ENCODE measurements at regions not wholly inside any gene's neighbourhood (a gene's known extent, or its start where the extent isn't known, plus 50 kb on each side); places are given as distances from the start of the nearest gene placed in this dataset.

GRCh38 chr18:51603111-51603510 is 405.6 kb upstream of the MEX3C start:
- DNase-seq, result no peak

DNA sequence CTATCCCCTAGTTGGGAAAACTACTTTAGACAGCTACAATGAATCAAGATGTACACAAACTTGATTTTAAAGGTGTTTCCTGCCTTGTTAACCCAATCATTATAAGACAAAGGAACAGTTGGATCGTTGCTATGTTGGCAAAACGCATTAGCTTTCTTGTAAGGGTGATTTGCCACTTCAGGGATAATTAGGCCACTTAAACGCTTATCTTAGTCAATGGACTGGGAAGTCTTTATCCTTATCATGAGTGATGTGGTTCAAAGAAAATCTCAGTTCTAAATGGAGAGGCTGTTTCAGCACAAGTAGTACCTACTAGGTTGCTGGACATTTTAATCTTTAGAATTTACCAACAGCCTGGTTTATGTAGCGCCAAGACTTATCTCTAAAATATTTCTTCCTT is 406.1 kb upstream of the MEX3C start:
- DNase-seq, result no peak

- no peak for DNase-seq
Measured at GRCh38 chr18:51610481-51610880, 413.0 kb upstream of the MEX3C start.

DNA sequence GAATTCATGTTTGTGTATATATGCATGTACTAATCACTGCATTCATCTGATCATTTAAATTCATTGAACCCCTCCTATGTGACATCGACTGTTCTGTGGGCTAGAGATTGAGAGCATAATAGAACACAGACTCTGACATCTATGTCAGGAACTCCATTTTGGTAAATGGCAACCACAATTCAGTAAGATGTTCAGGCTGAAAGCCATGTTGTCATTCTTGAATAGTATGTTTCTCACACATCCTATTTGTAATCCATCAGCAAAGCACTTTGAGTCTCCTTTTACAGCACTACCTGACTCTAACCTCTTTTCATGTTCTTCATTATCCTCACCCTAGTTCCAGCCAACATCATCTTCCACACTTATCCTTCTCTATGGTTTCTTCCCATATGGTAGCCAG is 413.8 kb upstream of the MEX3C start:
- DNase-seq, result no peak

DNA sequence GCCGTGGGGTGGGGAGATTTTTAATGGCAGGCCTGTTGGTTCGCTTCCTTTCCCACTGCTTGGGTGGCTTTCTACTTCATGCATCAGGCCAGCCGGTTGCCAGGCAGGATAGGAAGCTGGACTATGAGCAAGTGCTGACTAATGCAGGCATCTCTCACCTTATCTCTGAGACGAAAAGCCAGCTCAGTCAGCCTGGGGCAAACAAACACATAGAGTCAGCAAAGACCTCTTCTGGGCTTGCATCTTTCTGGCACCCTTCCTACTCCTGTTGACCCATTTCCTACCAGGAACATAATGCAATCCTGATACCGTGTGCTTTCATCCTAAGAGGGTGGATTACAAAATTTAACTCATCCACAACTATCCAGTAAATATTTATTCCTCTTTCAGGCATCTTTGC is 416.6 kb upstream of the MEX3C start:
- no peak for DNase-seq

DNA sequence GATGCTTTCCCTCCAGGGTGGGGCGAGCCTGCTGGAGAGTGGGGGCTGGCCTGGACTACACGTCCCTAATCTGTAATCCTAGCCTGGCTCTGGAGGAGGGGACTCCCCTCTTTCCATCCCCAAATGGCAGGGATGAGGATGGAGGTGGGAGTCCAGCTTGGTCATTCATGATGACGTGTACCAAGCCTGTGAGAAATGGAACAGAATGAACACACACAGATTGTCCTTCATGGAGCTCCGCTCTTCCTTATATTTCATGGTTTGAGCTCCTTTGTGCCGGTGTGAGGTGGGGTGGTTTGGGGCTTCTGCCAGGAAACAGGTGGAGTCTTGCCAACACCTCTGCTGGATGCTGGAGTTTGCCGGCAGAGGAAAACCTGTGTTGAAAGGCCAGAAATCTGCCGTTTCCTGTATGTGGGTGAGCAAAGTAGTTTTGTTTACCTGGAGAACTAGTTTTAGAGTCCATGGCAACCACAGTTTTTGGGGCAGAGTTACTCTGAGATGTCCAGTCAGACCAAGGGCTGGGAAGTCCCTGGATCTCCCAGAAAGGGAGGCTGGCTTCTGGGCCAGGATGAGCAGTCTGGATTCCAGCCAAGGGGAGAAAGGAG is 417.6 kb upstream of the MEX3C start:
- DNase-seq, result peak; percentile 65

- DNase-seq, result no peak
Measured at GRCh38 chr18:51617167-51617566, 419.7 kb upstream of the MEX3C start.

- no peak for DNase-seq
Measured at GRCh38 chr18:51617572-51618260, 420.2 kb upstream of the MEX3C start.

- DNase-seq, result no peak
Measured at GRCh38 chr18:51619283-51619682, 421.8 kb upstream of the MEX3C start.

GRCh38 chr18:51621113-51621863 is 423.8 kb upstream of the MEX3C start:
- peak; percentile 72 for DNase-seq

DNA sequence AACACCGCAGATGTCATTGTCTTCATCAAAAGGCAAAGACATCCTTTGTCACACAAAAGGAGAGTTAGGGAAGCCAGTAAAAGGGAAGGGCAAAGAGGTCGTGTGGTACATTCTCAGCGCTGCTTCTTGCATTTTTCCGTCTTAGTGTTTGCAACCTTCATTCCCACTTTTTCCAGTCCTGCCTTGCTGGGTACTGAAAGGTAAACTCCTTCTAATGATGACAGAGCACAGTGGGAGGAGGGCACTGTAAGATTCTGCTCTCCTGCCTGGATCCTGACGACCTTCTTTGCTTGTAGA is 424.3 kb upstream of the MEX3C start:
- DNase-seq, result no peak

DNA sequence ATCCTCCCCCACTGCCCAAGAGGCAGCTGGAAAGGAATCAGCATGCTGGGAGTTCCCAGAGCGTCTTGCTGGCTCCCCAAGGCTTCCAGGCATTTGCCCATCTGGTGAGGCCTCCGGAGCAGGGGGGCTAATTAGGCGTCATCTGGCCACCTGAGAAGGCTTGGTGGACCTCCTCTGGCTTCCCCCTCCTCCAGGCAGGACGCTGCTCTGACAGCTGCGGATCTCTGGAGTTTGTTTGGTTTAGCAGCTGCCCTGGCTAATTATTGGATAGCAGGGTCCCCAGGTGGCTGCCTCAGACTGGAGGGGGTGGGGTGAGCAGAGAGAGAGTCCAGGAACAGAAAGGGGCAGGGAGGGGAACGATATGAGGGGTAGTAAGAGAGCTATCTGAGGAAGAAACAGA is 425.2 kb upstream of the MEX3C start:
- no peak for DNase-seq

DNA sequence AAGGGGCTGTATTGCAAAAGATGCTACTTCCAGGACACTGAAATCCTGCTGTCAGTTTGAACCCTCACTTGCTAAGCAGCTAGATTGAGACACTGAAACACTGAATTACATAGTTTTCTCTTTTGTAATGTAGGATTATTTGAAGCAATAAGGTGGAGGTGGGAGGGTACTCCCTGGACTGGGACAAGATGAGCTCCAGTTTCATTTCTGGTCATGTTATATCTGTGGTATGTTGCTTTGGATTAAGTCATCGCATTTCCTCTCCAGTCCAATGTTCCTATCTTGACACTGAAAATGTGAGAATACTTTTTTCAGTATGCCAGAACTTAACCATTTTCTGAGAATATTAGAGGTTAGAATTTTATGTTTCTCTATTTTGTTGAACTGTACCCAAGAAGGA is 426.2 kb upstream of the MEX3C start:
- no peak for DNase-seq

- no peak for DNase-seq
Measured at GRCh38 chr18:51630706-51631105, 433.2 kb upstream of the MEX3C start.

DNA sequence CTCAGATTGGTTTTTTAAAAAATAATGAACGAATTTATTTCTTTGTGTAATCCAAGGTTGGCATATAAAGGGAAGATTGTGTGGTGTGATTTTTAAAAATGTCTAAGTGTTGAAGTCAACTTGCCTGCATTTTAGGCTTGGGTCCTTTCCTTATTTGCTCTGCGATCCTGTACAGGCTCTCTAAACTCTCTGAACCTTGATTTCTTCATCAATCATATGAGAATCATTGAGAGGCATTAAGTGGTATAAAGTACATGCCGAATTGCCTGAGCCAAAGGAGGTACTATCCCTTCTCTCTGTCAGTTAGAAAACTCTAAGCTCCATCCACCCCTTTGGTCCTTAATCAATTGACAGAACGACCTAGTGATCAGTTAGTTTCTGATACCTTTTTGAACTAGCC is 440.4 kb upstream of the MEX3C start:
- DNase-seq, result no peak

DNA sequence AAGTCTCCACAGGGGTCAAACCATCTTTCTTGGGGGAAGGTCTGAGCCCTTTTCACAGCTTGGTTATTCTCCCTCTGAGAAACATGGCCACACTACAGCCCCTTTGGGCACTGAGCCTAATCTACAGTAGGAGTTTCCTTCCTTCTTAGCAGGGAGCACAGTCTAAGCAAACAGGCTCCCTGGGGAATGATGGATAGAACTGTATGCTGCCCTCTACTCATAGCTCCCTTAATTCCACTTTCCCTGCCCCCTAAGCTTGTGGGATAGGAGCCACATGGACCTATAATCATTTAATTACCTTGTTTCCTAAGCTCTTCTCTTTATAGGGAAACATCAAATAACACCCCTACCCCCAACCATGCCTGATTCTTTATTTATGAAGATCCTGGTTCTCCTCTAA is 442.1 kb upstream of the MEX3C start:
- DNase-seq, result no peak

- no peak for DNase-seq
Measured at GRCh38 chr18:51643483-51643882, 446.0 kb upstream of the MEX3C start.

DNA sequence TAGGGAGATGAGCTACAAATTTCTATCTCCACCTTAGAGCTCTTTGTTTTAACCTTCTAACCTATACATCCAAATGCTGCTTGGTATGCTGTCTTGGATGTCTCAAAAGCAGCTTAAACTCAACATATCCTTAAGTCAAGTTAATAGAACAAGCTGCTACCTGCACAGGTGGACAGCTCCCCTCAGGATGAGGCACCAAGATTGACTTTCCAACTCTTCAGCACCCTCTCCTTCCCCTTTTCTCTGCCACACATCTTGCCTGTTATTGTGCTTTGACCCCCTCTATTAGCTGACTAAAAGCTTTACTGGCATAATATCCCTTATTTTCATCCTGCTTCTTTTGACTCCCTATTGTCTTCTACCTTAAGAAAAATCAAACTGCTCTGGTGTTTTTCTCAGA is 448.1 kb upstream of the MEX3C start:
- no peak for DNase-seq

DNA sequence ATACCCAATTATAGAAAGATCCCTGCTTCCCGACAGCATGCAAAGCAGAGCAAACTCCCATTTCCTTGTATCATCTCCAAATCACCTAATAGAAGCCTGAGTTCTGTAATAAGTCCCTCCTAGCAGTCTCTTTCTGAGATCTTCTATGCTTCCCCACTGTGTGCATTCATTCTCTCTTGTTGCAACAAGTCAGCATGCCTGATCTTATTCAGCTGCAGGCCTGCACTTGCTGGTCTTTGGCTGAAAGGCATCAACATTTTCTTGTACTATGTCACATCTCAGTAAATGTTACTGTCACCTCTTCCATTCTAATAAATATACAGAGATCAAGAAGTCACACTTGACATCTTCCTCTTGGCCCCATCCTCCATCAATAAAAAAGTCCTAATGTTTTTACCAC is 449.9 kb upstream of the MEX3C start:
- no peak for DNase-seq

GRCh38 chr18:51647942-51648341 is 450.5 kb upstream of the MEX3C start:
- no peak for DNase-seq

GRCh38 chr18:51649796-51650195 is 452.3 kb upstream of the MEX3C start:
- no peak for DNase-seq

GRCh38 chr18:51651761-51652160 is 454.3 kb upstream of the MEX3C start:
- DNase-seq, result no peak

DNA sequence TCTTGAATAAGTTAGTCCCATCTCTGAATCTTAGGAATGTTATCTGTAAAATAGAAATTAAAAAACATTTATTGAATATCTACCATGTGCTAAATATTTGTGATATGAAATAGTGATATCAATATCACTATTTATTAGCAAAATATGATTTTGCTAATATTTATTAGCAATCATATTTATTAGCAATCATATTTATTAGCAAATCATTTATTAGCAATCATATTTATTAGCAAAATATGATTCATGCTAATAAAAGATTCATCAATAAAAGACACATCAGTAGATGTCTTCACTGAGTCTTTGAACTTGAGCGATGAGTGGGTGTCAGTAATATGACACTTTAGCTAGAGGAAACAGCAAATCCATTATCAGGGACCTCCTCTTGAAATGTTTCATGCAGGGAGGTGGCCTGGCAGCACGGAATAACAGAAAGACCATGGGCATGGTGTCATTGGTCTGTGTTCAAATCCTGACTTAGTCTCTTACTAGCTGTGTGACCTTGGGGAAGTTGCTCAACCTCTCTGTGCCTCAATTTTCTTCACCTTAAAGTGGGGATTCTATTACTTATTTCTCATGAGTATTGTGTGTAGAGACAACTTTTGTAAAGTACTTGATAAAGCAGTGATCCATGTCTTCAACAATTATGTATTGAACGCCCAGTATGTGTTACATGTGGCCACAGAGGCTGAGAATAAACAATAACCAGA is 456.2 kb upstream of the MEX3C start:
- DNase-seq, result no peak

All from right forelimb (tissue), 1 donor.